GM12892 (cell line): ENCODE measurements at regions not wholly inside any gene's neighbourhood (a gene's known extent, or its start where the extent isn't known, plus 50 kb on each side); places are given as distances from the start of the nearest gene placed in this dataset.

Experiments
- POLR2A ChIP-seq: IDR thresholded peaks from 2 replicates; pipeline ENCODE4 v1.6.1; 2011; ENCODE audit warnings: low read depth, low read length, control low read depth
- POLR2AphosphoS5 ChIP-seq: IDR thresholded peaks from 2 replicates; pipeline ENCODE4 v1.6.1; 2011; ENCODE audit warnings: low read depth, low read length, control low read depth

DNA sequence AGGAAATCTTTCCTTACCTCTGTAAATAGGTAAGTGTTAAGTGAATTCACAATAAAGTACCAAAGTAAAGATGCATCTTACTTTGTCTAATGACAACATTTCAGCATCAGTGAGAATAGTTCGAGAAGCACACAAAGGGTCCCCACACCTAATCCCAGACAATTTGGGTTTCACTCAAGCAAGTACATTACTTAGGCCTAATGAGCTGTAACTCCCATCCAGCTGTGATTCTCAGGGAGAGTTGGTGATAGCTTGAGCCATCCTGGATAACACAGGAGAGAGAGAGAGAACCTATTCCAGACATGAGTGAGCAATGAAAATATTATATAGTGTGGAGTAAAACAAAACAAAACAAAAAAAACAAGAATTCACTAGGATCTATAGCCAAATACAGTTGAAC lies 149.1 kb upstream of the NRG3 start:
- TF ChIP-seq POLR2A: no peak
- TF ChIP-seq POLR2AphosphoS5: no peak
